Activated T-cell treated with anti-CD3 and anti-CD28 coated beads, Interleukin-2, amount 50 U/mL, for 24 hours (primary cell): ENCODE measurements at regions not wholly inside any gene's neighbourhood (a gene's known extent, or its start where the extent isn't known, plus 50 kb on each side); places are given as distances from the start of the nearest gene placed in this dataset.

Source experiments
- DNase-seq: peaks from one replicate; pipeline ENCODE4 v3.0.0-alpha.2; 2020
- H3K27ac Mint-ChIP-seq: 2 replicates; pipeline ENCODE4 v1.8.0; 2020; ENCODE audit warnings: mild to moderate bottlenecking, mixed read lengths
- H3K27me3 Mint-ChIP-seq: 2 replicates; pipeline ENCODE4 v1.8.0; 2020; ENCODE audit warnings: mixed read lengths
- H3K36me3 Mint-ChIP-seq: 2 replicates; pipeline ENCODE4 v1.8.0; 2020; ENCODE audit warnings: low read depth, mixed read lengths
- H3K4me1 Mint-ChIP-seq: 2 replicates; pipeline ENCODE4 v1.8.0; 2020; ENCODE audit warnings: low read depth, mixed read lengths
- H3K4me3 Mint-ChIP-seq: 2 replicates; pipeline ENCODE4 v1.8.0; 2020; ENCODE audit warnings: mild to moderate bottlenecking, moderate library complexity, mixed read lengths
- H3K9me3 Mint-ChIP-seq: 2 replicates; pipeline ENCODE4 v1.8.0; 2020; ENCODE audit warnings: mixed read lengths

GRCh38 chr13:97780486-97780885 lies 173.0 kb upstream of the IPO5 start:
- Mint-ChIP-seq H3K4me1 (no peaks in the 10 kb centered on the region), H3K4me3 (no peak overlapping the region), H3K36me3 (no peaks in the 10 kb centered on the region), H3K9me3 (peaks cover 3% of the 10 kb centered on the region), H3K27me3 (peaks cover 11% of the 10 kb centered on the region), H3K27ac (no peak overlapping the region)
- DNase-seq: no peak

GRCh38 chr13:97781891-97782305 lies 171.6 kb upstream of the IPO5 start:
- no peak overlapping the region for H3K27ac Mint-ChIP-seq
- peaks cover 3% of the 10 kb centered on the region for H3K9me3 Mint-ChIP-seq
- H3K36me3 Mint-ChIP-seq: no peaks in the 10 kb centered on the region
- no peaks in the 10 kb centered on the region for H3K4me1 Mint-ChIP-seq
- H3K27me3 Mint-ChIP-seq: peaks cover 11% of the 10 kb centered on the region
- no peak for DNase-seq
- no peak overlapping the region for H3K4me3 Mint-ChIP-seq

GRCh38 chr13:97786510-97786909 lies 167.0 kb upstream of the IPO5 start:
- Mint-ChIP-seq H3K27me3 (peaks cover 3% of the 10 kb centered on the region), H3K27ac (no peak overlapping the region), H3K4me3 (no peak overlapping the region), H3K36me3 (no peaks in the 10 kb centered on the region), H3K4me1 (no peaks in the 10 kb centered on the region), H3K9me3 (peaks cover 14% of the 10 kb centered on the region)
- DNase-seq: no peak

- no peak overlapping the region for H3K27ac Mint-ChIP-seq
- no peak for DNase-seq
- no peaks in the 10 kb centered on the region for H3K36me3 Mint-ChIP-seq
- H3K27me3 Mint-ChIP-seq: peaks cover 20% of the 10 kb centered on the region
- no peak overlapping the region for H3K4me3 Mint-ChIP-seq
- H3K4me1 Mint-ChIP-seq: no peaks in the 10 kb centered on the region
- H3K9me3 Mint-ChIP-seq: peaks cover 28% of the 10 kb centered on the region
These were observed 155.9 kb upstream of the IPO5 start for GRCh38 chr13:97797553-97797952.

GRCh38 chr13:97798171-97798821 lies 155.2 kb upstream of the IPO5 start:
- Mint-ChIP-seq H3K4me3 (no peak overlapping the region), H3K4me1 (no peaks in the 10 kb centered on the region), H3K9me3 (peaks cover 21% of the 10 kb centered on the region), H3K27ac (no peak overlapping the region), H3K27me3 (peaks cover 28% of the 10 kb centered on the region), H3K36me3 (no peaks in the 10 kb centered on the region)
- DNase-seq: no peak

GRCh38 chr13:97798836-97799235 lies 154.6 kb upstream of the IPO5 start:
- Mint-ChIP-seq H3K4me1 (no peaks in the 10 kb centered on the region), H3K9me3 (peaks cover 17% of the 10 kb centered on the region), H3K27ac (no peak overlapping the region), H3K27me3 (peaks cover 33% of the 10 kb centered on the region), H3K36me3 (no peaks in the 10 kb centered on the region), H3K4me3 (no peak overlapping the region)
- no peak for DNase-seq

GRCh38 chr13:97802213-97802612 lies 151.3 kb upstream of the IPO5 start:
- no peaks in the 10 kb centered on the region for H3K9me3 Mint-ChIP-seq
- DNase-seq: no peak
- no peak overlapping the region for H3K27ac Mint-ChIP-seq
- H3K36me3 Mint-ChIP-seq: no peaks in the 10 kb centered on the region
- no peaks in the 10 kb centered on the region for H3K4me1 Mint-ChIP-seq
- H3K4me3 Mint-ChIP-seq: no peak overlapping the region
- peaks cover 55% of the 10 kb centered on the region for H3K27me3 Mint-ChIP-seq

GRCh38 chr13:97809576-97809975 lies 143.9 kb upstream of the IPO5 start:
- Mint-ChIP-seq H3K9me3 (no peaks in the 10 kb centered on the region), H3K36me3 (no peaks in the 10 kb centered on the region), H3K4me3 (no peak overlapping the region), H3K27ac (no peak overlapping the region), H3K27me3 (peaks cover 42% of the 10 kb centered on the region), H3K4me1 (no peaks in the 10 kb centered on the region)
- no peak for DNase-seq

GRCh38 chr13:97810152-97810551 lies 143.3 kb upstream of the IPO5 start:
- no peak overlapping the region for H3K4me3 Mint-ChIP-seq
- no peaks in the 10 kb centered on the region for H3K9me3 Mint-ChIP-seq
- H3K27me3 Mint-ChIP-seq: peaks cover 36% of the 10 kb centered on the region
- no peak overlapping the region for H3K27ac Mint-ChIP-seq
- H3K4me1 Mint-ChIP-seq: no peaks in the 10 kb centered on the region
- DNase-seq: no peak
- no peaks in the 10 kb centered on the region for H3K36me3 Mint-ChIP-seq

- DNase-seq: no peak
- Mint-ChIP-seq H3K27ac (no peak overlapping the region), H3K27me3 (peaks cover 26% of the 10 kb centered on the region), H3K4me3 (no peak overlapping the region), H3K36me3 (no peaks in the 10 kb centered on the region), H3K9me3 (no peaks in the 10 kb centered on the region), H3K4me1 (no peaks in the 10 kb centered on the region)
These were observed 131.1 kb upstream of the IPO5 start for GRCh38 chr13:97822377-97822776.

GRCh38 chr13:97826421-97827012 lies 127.0 kb upstream of the IPO5 start:
- Mint-ChIP-seq H3K4me1 (no peaks in the 10 kb centered on the region), H3K27ac (no peak overlapping the region)

GRCh38 chr13:97834250-97834649 lies 119.2 kb upstream of the IPO5 start:
- Mint-ChIP-seq H3K36me3 (no peaks in the 10 kb centered on the region), H3K27ac (no peak overlapping the region), H3K27me3 (peaks cover 8% of the 10 kb centered on the region), H3K4me3 (no peak overlapping the region), H3K4me1 (no peaks in the 10 kb centered on the region), H3K9me3 (no peaks in the 10 kb centered on the region)
- DNase-seq: no peak

More at GRCh38 chr13:97826421-97827012, 127.0 kb upstream of the IPO5 start:
- peaks cover 14% of the 10 kb centered on the region for H3K27me3 Mint-ChIP-seq
- no peak for DNase-seq
- H3K9me3 Mint-ChIP-seq: no peaks in the 10 kb centered on the region
- no peaks in the 10 kb centered on the region for H3K36me3 Mint-ChIP-seq
- H3K4me3 Mint-ChIP-seq: no peak overlapping the region

- Mint-ChIP-seq H3K9me3 (no peaks in the 10 kb centered on the region), H3K27me3 (peaks cover 33% of the 10 kb centered on the region), H3K4me1 (no peaks in the 10 kb centered on the region), H3K36me3 (no peaks in the 10 kb centered on the region), H3K27ac (no peak overlapping the region), H3K4me3 (no peak overlapping the region)
- DNase-seq: no peak
These were observed 110.3 kb upstream of the IPO5 start for GRCh38 chr13:97843189-97843588.

GRCh38 chr13:97844151-97844550 lies 109.3 kb upstream of the IPO5 start:
- no peak overlapping the region for H3K4me3 Mint-ChIP-seq
- DNase-seq: no peak
- peaks cover 40% of the 10 kb centered on the region for H3K27me3 Mint-ChIP-seq
- no peaks in the 10 kb centered on the region for H3K4me1 Mint-ChIP-seq
- H3K9me3 Mint-ChIP-seq: no peaks in the 10 kb centered on the region
- H3K27ac Mint-ChIP-seq: no peak overlapping the region
- no peaks in the 10 kb centered on the region for H3K36me3 Mint-ChIP-seq

- Mint-ChIP-seq H3K36me3 (no peaks in the 10 kb centered on the region), H3K9me3 (no peaks in the 10 kb centered on the region), H3K27ac (no peak overlapping the region), H3K4me1 (no peaks in the 10 kb centered on the region), H3K27me3 (peaks cover 34% of the 10 kb centered on the region), H3K4me3 (no peak overlapping the region)
- DNase-seq: no peak
These were observed 104.6 kb upstream of the IPO5 start for GRCh38 chr13:97848886-97849285.
